NB4 (cell line): ENCODE measurements at regions not wholly inside any gene's neighbourhood (a gene's known extent, or its start where the extent isn't known, plus 50 kb on each side); places are given as distances from the start of the nearest gene placed in this dataset.

ENCODE experiments used
- CTCF ChIP-seq: IDR thresholded peaks from one replicate; pipeline ENCODE4 v1.5.1; 2012; ENCODE audit warnings: low read depth, low read length
- MAX ChIP-seq: IDR thresholded peaks from 2 replicates; pipeline ENCODE4 v1.6.1; 2011; ENCODE audit warnings: low read depth, low read length
- MYC ChIP-seq: IDR thresholded peaks from 2 replicates; pipeline ENCODE4 v1.6.1; 2011; ENCODE audit warnings: low read depth, low read length
- POLR2A ChIP-seq: IDR thresholded peaks from 2 replicates; pipeline ENCODE4 v1.6.1; 2011; ENCODE audit warnings: mild to moderate bottlenecking; ENCODE audit not compliant: insufficient read length; ENCODE audit errors: extremely low read depth

GRCh38 chr3:182083112-182083511 lies 371.4 kb downstream of the SOX2 start:
- TF ChIP-seq POLR2A = no peak
- no peak for TF ChIP-seq CTCF
- no peak for TF ChIP-seq MAX
- no peak for TF ChIP-seq MYC
